NCI-H2227 (cell line): ENCODE measurements at regions not wholly inside any gene's neighbourhood (a gene's known extent, or its start where the extent isn't known, plus 50 kb on each side); places are given as distances from the start of the nearest gene placed in this dataset.
A peak's percentile ranks its signal among the peaks of the same experiment; 100 is the strongest.

Experiments used
- DNase-seq: peaks from one replicate; lab custom pipeline; 2025; ENCODE audit not compliant: unreplicated experiment; lab: John Stamatoyannopoulos, UW

DNA sequence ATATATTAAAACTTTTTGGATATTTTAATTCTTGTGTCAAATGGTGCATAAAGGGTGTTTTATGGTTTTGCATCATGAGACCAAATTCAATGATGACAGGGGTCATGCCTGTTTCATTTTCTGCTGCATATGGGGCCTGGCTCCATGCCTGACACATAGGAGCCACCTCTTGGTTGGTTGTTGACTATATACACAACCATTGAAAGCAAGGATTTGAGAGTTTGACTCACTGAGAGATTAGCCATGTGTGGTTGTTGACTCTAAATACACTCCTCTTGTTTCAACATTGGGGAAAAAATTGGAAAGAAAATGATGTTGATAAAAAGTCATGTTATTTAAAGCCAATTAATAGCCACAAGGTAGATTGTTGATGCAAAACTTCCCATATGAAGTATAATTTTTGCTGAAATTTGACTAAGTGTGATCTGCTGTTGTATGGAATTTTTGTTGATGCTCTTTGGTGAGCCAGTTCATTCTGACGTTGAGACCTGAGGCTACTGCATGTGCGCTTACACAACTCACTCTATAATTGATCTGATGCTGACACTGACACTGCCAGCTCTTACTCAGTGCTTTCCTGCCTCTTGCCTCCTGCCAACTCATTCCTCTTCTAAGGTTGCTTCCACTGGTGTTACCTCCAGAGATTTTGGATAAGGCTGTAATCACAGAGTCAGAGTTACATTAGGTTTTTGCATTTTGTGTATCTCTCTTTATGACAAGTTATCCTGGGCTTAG lies 446.2 kb upstream of the SLC14A2 start:
- no peak for DNase-seq

- no peak for DNase-seq
Measured at GRCh38 chr18:45169610-45170009, 445.7 kb upstream of the SLC14A2 start.

- no peak for DNase-seq
Measured at GRCh38 chr18:45171679-45172191, 443.5 kb upstream of the SLC14A2 start.

GRCh38 chr18:45173327-45173726 lies 441.9 kb upstream of the SLC14A2 start:
- no peak for DNase-seq

- no peak for DNase-seq
Measured at GRCh38 chr18:45173799-45174519, 441.3 kb upstream of the SLC14A2 start.

GRCh38 chr18:45174629-45175136 lies 440.6 kb upstream of the SLC14A2 start:
- no peak for DNase-seq

GRCh38 chr18:45175511-45175910 lies 439.8 kb upstream of the SLC14A2 start:
- peak; percentile 28 for DNase-seq

GRCh38 chr18:45186832-45187231 lies 428.4 kb upstream of the SLC14A2 start:
- DNase-seq, result no peak

- no peak for DNase-seq
Measured at GRCh38 chr18:45191795-45192194, 423.5 kb upstream of the SLC14A2 start.

DNA sequence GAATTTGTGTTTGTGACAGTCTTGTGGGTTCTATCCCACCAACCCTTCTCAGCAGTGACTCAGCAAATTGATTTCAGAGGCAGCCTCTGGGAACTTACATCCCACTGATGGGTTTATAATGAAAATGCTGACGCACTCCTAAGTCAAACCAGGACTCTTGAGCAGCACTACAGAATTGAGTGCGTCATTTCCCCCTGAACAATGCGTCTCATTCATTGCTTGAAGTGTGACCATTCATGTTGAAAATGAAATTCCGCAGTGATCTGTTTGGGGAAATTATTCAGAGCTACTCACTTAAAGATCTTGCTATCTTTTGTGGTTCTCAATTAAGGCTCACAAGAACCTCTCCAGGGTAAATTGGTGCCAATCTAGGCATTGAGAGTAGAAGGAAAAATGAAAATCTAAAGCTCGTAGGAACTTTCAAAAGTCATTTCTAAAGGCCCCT lies 417.7 kb upstream of the SLC14A2 start:
- DNase-seq, result peak; percentile 35

DNA sequence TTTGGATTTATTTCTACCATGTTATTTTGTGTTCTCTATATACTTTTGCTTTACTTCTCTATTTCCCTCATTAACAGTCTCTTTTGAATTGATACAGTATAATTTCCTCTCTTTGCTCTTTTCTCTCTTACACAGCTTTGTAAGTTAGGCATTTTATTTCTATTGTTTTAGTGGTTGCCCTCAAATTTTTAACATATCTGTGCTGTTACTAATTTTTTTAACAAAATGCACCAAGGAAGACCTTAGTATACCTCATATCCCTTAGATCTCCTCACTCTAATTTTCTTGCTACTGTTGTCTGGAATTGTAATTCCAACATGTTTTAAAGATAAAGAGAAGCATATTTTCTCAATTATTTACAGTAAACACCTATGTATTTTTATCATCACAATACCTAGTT lies 416.8 kb upstream of the SLC14A2 start:
- DNase-seq, result no peak

- DNase-seq, result no peak
Measured at GRCh38 chr18:45201029-45201428, 414.2 kb upstream of the SLC14A2 start.

DNA sequence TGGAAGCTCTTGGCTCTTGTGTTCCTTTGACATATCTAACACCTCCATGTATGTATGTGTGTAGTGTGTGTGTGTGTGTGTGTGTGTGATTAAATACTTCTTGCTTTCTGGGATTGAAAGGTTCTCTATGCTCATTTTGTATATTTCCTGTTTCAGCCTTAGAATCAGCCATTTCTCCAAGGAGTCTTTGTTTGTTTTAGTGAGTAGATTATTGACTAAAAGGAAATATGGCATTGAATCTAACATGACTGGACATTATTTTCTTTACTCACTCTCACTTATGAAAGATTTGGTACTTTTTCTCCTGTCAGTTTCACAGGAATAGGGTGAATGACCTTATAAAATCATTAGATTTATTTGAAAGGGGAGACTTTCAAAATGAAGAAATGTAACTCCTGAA lies 413.8 kb upstream of the SLC14A2 start:
- no peak for DNase-seq

GRCh38 chr18:45202061-45202460 lies 413.2 kb upstream of the SLC14A2 start:
- DNase-seq, result no peak

DNA sequence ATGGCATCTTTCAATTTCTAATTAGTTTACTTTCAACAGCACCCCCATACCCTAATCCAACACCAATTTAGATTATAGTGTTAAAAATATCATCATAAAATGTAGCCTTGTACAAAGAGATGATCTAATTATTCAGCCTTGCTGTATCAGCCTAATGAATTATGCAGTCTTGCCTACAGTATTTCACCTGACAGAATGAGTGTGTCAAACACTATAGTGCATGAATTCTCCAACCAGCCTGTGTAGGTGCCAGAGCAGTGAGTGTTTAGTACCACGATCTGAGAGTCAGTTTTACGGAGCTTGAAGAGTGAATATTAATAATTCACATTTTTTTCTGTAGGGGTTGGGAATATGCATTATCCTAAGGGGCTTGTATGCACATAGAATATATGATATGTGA lies 411.6 kb upstream of the SLC14A2 start:
- no peak for DNase-seq

DNA sequence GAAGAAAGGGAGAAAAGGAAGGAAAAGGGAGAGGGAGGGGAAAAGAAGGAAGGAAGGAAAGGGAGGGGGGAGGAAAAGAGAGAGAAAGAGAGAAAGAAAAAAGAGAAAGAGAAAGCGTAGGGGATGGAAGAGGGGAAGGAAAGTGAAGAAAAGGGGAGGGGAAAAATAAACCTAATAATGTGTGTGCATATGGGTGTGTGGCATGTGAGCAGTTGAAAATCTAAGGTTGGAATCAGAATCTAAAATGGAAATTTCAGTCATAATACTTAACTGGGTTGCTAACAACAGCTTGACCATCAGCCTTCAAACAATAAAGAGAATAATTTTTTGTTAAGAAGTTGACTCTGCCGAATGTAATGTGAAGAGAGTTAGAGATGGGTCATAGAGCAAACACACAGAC lies 407.9 kb upstream of the SLC14A2 start:
- no peak for DNase-seq

- no peak for DNase-seq
Measured at GRCh38 chr18:45208164-45208563, 407.1 kb upstream of the SLC14A2 start.

GRCh38 chr18:45212181-45213039 lies 402.9 kb upstream of the SLC14A2 start:
- peak; percentile 84 for DNase-seq

DNA sequence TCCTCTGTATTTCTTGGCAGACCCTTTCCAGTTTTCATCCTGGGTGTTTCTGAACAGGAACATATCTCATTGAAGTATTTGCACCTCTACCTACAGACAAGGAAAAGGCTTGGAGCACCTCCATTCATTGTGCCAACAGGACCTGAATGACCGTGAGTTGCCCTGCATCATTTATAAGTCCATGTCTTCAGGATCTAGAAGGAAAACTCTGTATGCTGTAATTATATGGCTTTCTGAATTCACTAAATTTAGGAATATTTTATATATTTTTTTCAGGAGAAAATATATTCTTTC lies 402.3 kb upstream of the SLC14A2 start:
- DNase-seq, result no peak

DNA sequence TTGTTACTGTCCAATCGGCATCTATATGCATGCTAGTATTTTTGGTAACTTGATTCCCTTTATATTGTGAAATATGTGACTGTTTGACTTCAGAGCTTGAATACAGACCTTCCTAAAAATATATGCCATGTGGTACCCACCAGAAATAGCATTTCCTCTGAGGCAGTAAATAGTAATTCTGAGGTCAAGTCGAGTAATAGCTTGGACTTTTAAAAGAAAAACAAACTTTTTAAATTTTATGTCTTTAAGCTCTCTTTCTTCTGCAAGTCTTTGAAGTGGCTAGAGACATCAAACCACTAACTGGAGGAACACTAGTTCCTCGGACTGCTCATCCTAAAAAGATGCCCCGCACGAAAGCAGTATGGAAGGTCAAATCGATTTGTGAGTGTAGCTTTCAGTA lies 396.8 kb upstream of the SLC14A2 start:
- no peak for DNase-seq

DNA sequence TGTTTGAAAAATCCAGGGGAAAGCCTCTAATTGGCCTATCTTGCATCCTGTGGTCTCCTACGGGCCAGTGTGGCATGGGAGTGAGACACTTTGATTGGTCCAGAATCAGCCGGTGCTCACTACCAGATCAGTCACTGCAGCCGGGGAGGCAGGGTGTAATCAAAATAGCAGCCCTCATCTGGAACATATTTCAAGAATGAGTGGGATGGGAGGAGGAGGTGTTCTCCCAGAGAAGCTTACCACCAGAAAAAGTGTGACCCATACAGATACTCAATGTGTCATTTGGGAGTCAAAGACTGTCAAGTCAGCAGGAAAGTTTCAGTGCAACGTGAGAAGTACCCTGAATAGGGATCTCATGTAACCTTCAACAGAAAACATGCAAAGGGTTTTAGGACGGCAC lies 393.9 kb upstream of the SLC14A2 start:
- DNase-seq, result no peak
